ENCODE measurements at regions not wholly inside any gene's neighbourhood (a gene's known extent, or its start where the extent isn't known, plus 50 kb on each side); places are given as distances from the start of the nearest gene placed in this dataset.
A peak's percentile ranks its signal among the peaks of the same experiment; 100 is the strongest.

- TF ChIP-seq EZH2 (IDR thresholded peaks at IDR 0.05; ENCODE audit: insufficient read depth, low read length) = no peak
- peak; percentile 79 for TF ChIP-seq CTCF (IDR thresholded peaks at IDR 0.05; ENCODE audit: insufficient read depth, low read depth, low read length)
These were observed 183.6 kb upstream of the G2E3 start for GRCh38 chr14:30375296-30375892.

Measured in astrocyte (in vitro differentiated cells and primary cell).